Peyer's patch (tissue), 4 donors: ENCODE measurements at regions not wholly inside any gene's neighbourhood (a gene's known extent, or its start where the extent isn't known, plus 50 kb on each side); places are given as distances from the start of the nearest gene placed in this dataset.

ENCODE experiments used
- CTCF ChIP-seq, 6 experiments: fragments of 450-650 bp in 4 of 6; fragments of 200-600 bp in 2 of 6; sonication (generic) in 1 of 6; IDR thresholded peaks; one replicate each; pipeline ENCODE4 v1.5.1; 2017 to 2019; ENCODE audit warnings: antibody characterized with exemption in 6 of 6, mild to moderate bottlenecking in 3 of 6, moderate library complexity in 1 of 6
- POLR2A ChIP-seq, 2 donors: fragments of 450-650 bp; IDR thresholded peaks; one replicate each; pipeline ENCODE4 v1.5.1; 2017; ENCODE audit warnings: antibody characterized with exemption in 2 of 2, mild to moderate bottlenecking in 2 of 2, moderate library complexity in 2 of 2

- TF ChIP-seq POLR2A (IDR thresholded peaks at IDR 0.05) (no peak), CTCF (IDR thresholded peaks at IDR 0.05) (no peak)
Observed at GRCh38 chr9:109561137-109561536, 63.0 kb upstream of the PTPN3 start.
